GM23248 (cell line): ENCODE measurements at regions not wholly inside any gene's neighbourhood (a gene's known extent, or its start where the extent isn't known, plus 50 kb on each side); places are given as distances from the start of the nearest gene placed in this dataset.

Source experiments
- DNase-seq: peaks from one replicate; pipeline ENCODE4 v3.0.0-alpha.2; 2015
- H2AFZ ChIP-seq: fragments of 200-600 bp; sonication (generic); 2 replicates; pipeline ENCODE4 v1.6.1; 2016; ENCODE audit warnings: antibody characterized with exemption
- H3F3A ChIP-seq: fragments of 200-600 bp; sonication (generic); 2 replicates; pipeline ENCODE4 v1.6.1; 2016; ENCODE audit warnings: mild to moderate bottlenecking, antibody characterized with exemption, mixed run types; ENCODE audit not compliant: insufficient read depth
- H3K27ac ChIP-seq: fragments of 200-600 bp; sonication (generic); 2 replicates; pipeline ENCODE4 v1.5.1; 2016; ENCODE audit warnings: mild to moderate bottlenecking
- H3K27me3 ChIP-seq: fragments of 200-600 bp; sonication (generic); replicated peaks from 2 replicates; pipeline ENCODE4 v1.6.1; 2016; ENCODE audit warnings: mild to moderate bottlenecking; ENCODE audit not compliant: insufficient read depth
- H3K36me3 ChIP-seq: fragments of 200-600 bp; sonication (generic); 2 replicates; pipeline ENCODE4 v1.6.1; 2016; ENCODE audit warnings: low read depth, mild to moderate bottlenecking
- H3K4me1 ChIP-seq: fragments of 200-600 bp; sonication (generic); 2 replicates; pipeline ENCODE4 v1.6.1; 2016; ENCODE audit warnings: mild to moderate bottlenecking; ENCODE audit not compliant: insufficient read depth
- H3K4me2 ChIP-seq: fragments of 200-600 bp; sonication (generic); one replicate; pipeline ENCODE4 v1.6.1; 2016; ENCODE audit warnings: mild to moderate bottlenecking; ENCODE audit not compliant: unreplicated experiment
- H3K4me3 ChIP-seq: fragments of 200-600 bp; sonication (generic); 2 replicates; pipeline ENCODE4 v1.5.1; 2016; ENCODE audit warnings: mild to moderate bottlenecking
- H3K79me2 ChIP-seq: fragments of 200-600 bp; sonication (generic); 2 replicates; pipeline ENCODE4 v1.6.1; 2016; ENCODE audit warnings: mild to moderate bottlenecking; ENCODE audit not compliant: insufficient read depth
- H3K9ac ChIP-seq: fragments of 200-600 bp; sonication (generic); 2 replicates; pipeline ENCODE4 v1.6.1; 2016; ENCODE audit warnings: mild to moderate bottlenecking
- H3K9me2 ChIP-seq: fragments of 200-600 bp; sonication (generic); 2 replicates; pipeline ENCODE4 v1.6.1; 2016; ENCODE audit warnings: mixed run types, mild to moderate bottlenecking, moderate library complexity; ENCODE audit not compliant: insufficient read depth
- H3K9me3 ChIP-seq: fragments of 200-600 bp; sonication (generic); one replicate; pipeline ENCODE4 v1.6.1; 2017; ENCODE audit warnings: low read depth
- H4K20me1 ChIP-seq: fragments of 200-600 bp; sonication (generic); 2 replicates; pipeline ENCODE4 v1.6.0; 2016; ENCODE audit not compliant: insufficient read depth
- EZH2 ChIP-seq: fragments of 200-600 bp; sonication (generic); IDR thresholded peaks from 2 replicates; pipeline ENCODE4 v1.6.1; 2018; ENCODE audit warnings: antibody characterized with exemption, mild to moderate bottlenecking; ENCODE audit not compliant: insufficient read depth, poor library complexity, severe bottlenecking
- EZH2phosphoT487 ChIP-seq: fragments of 200-600 bp; sonication (generic); IDR thresholded peaks from 2 replicates; pipeline ENCODE4 v1.6.1; 2018; ENCODE audit warnings: antibody characterized with exemption, moderate library complexity, mild to moderate bottlenecking, low read depth; ENCODE audit not compliant: insufficient read depth
- WGBS, 2 experiments: methylation state at CpG; one replicate each; pipeline ENCODE4 v1.1.6; 2015 to 2017; ENCODE audit warnings: low lambda C conversion rate in 2 of 2, low coverage in 1 of 2; ENCODE audit errors: missing lambda C conversion rate in 2 of 2; 5-methylcytosine and 5-hydroxymethylcytosine counted together
- in situ Hi-C: fragments of 300-500 bp; cut with MboI; formaldehyde crosslinking; loops from 2 replicates; pipeline ENCODE4 v1.15.0; 2020

DNA sequence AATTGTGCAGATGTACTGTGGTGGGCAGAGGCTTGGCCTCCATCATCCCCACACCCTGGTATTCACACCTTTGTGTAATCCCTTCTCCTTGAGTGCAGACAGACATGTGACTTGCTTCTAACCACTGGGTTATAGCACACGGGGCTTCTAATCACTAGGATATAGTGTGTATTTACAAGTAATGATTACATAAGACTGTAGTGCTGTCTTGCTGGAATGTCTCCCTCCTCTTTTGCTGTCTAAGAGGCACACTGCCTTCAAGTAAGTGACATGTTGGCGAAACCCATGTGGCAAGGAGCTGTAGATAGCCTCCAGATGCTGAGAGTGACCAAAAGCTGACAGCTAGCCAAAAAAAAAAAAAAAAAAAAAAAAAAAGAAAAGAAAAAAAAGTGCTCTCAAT, 542.7 kb upstream of the MDFIC2 start:
- no peaks in the 10 kb centered on the region for H3K79me2 ChIP-seq
- H3K27ac ChIP-seq, result no peak overlapping the region
- in situ Hi-C loops, result no loop called here
- no peak overlapping the region for H3K4me3 ChIP-seq
- no peaks in the 10 kb centered on the region for H3K27me3 ChIP-seq
- H3K36me3 ChIP-seq, result no peaks in the 10 kb centered on the region
- H3K4me2 ChIP-seq, result no peak overlapping the region
- H3K9me2 ChIP-seq, result no peaks in the 10 kb centered on the region
- no peaks in the 10 kb centered on the region for H3K9me3 ChIP-seq
- TF ChIP-seq EZH2phosphoT487 (no peak), EZH2 (no peak)
- H3K4me1 ChIP-seq, result peaks cover 27% of the 10 kb centered on the region
- H3F3A ChIP-seq, result peaks cover 21% of the 10 kb centered on the region
- WGBS, 2 experiments, result 78 to 79% methylated on average over 2 of the region's 2 CpGs
- no peak overlapping the region for H2AFZ ChIP-seq
- no peaks in the 10 kb centered on the region for H4K20me1 ChIP-seq
- DNase-seq, result no peak
- no peak overlapping the region for H3K9ac ChIP-seq

DNA sequence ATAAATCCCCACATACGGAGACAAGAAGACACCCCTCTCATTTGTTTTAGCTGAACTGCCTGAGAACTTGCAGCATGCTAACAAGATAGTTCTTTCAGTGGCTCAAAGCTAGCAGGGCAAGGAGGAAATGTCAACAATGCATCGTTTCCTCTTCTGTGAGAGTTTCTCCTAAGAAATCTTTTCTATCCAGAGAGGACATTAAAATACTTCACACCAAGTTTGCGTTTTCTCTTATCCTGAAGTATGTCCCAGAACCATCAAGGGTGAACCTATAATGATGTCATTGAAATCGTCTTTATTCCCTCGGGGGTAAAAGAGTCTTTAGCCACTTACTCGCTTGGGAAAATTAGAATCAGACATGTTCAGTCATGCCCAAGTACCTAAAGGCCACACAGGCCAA, 541.7 kb upstream of the MDFIC2 start:
- no peak overlapping the region for H3K4me3 ChIP-seq
- H2AFZ ChIP-seq, result no peak overlapping the region
- no peaks in the 10 kb centered on the region for H3K9me3 ChIP-seq
- peaks cover 36% of the 10 kb centered on the region for H3K4me1 ChIP-seq
- 87 to 89% methylated on average over 6 of the region's 6 CpGs for WGBS, 2 experiments
- H3K9me2 ChIP-seq, result no peaks in the 10 kb centered on the region
- no peaks in the 10 kb centered on the region for H3K27me3 ChIP-seq
- no peak overlapping the region for H3K27ac ChIP-seq
- TF ChIP-seq EZH2 (no peak), EZH2phosphoT487 (no peak)
- H3K4me2 ChIP-seq, result no peak overlapping the region
- H3F3A ChIP-seq, result peaks cover 24% of the 10 kb centered on the region
- in situ Hi-C loops, result no loop called here
- no peak overlapping the region for H3K9ac ChIP-seq
- no peaks in the 10 kb centered on the region for H3K79me2 ChIP-seq
- H3K36me3 ChIP-seq, result no peaks in the 10 kb centered on the region
- no peaks in the 10 kb centered on the region for H4K20me1 ChIP-seq
- no peak for DNase-seq

DNA sequence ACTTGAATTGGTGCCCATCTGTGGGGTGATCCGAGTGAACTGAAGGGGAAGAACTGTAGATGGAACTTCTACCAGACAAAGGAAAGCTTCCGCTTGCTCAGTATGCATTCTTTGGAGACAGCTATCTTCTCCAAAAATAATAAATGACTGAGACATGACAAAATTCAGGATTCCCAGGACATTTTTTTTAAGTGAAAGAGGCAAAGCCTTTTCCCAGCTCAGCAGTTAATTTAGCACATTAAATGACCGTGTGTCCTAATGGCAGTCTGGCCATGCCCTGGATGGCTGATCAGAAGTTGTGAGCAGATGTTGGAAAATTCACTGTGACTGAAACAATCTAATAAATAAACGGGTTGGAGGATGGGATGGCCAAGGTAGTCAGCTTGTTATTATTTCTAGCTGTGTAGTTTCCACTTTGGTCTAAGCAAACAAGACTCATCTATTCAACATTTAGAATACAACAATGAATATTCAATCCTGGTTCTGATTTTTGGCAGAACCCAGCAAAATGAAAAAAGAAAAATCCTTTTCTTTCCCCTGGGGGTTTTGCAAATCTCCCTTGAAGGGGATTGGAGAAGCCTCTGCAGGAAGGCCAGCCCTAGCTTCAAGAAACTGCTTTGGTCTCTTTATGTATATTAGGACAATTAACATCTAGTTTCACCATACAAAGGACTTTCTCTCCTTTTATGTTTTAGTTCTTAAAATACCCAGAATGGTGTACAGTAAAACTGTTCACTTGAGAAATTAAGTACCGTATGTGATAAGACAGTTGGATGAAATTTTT, 540.9 kb upstream of the MDFIC2 start:
- no peak for TF ChIP-seq EZH2
- TF ChIP-seq EZH2phosphoT487, result no peak
- Histone ChIP-seq H3K27me3 (no peaks in the 10 kb centered on the region), H3K79me2 (no peaks in the 10 kb centered on the region), H3K9ac (no peak overlapping the region), H4K20me1 (no peaks in the 10 kb centered on the region), H3K9me2 (no peaks in the 10 kb centered on the region), H3K9me3 (no peaks in the 10 kb centered on the region), H3K4me2 (no peak overlapping the region), H3K4me1 (peaks cover 38% of the 10 kb centered on the region), H3K36me3 (no peaks in the 10 kb centered on the region), H3K27ac (no peak overlapping the region), H3F3A (peaks cover 24% of the 10 kb centered on the region), H3K4me3 (no peak overlapping the region), H2AFZ (peak overlapping the region; percentile 16; the same call in 1 of the 2 replicates)
- in situ Hi-C loops, result no loop called here
- no peak for DNase-seq
- 61 to 62% methylated on average over 5 of the region's 5 CpGs for WGBS, 2 experiments

DNA sequence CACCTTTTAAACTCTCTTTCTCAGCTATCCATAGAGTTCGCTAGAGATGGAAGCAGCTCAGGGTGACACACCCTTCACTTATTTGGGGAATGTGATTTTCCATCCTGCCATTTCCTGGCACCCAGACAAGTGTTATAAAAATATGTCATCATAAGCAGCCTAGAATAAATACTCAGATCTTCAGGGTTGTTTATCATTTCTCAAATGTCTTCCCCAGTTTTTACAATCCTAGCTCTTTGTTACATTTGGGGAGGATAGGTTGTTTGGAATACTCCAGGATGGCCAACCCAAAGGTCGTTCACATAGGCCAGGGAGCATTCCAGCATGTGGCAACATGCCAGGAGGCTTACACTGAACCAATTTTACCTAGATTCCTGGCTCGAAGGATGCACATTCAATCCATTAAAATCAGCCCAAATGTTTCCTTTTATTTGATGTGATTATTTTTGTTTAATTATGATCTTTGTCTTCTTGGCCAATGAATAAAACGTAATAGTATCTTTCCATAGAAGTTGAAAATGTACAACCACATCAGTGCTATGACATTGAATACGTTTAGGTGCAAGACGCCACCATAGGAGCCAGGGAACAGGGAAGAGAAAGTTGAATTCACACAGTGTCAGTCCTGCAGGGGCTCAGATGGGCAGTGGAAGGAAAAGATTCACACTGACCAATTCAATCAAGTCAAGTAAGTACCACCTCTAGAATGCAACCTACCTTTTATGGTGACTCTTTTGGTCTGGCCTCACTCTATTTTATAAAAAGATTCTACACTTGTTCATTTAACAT, 537.7 kb upstream of the MDFIC2 start:
- peaks cover 22% of the 10 kb centered on the region for H3K4me1 ChIP-seq
- H2AFZ ChIP-seq, result no peak overlapping the region
- H3K9me3 ChIP-seq, result no peaks in the 10 kb centered on the region
- 62 to 66% methylated on average over 6 of the region's 6 CpGs for WGBS, 2 experiments
- no peaks in the 10 kb centered on the region for H3K9me2 ChIP-seq
- peaks cover 8% of the 10 kb centered on the region; the same call in 1 of the 2 replicates for H3F3A ChIP-seq
- H3K79me2 ChIP-seq, result no peaks in the 10 kb centered on the region
- TF ChIP-seq EZH2phosphoT487 (no peak), EZH2 (no peak)
- in situ Hi-C loops, result no loop called here
- peak overlapping the region; percentile 41 for H3K4me2 ChIP-seq
- H3K27me3 ChIP-seq, result no peaks in the 10 kb centered on the region
- no peaks in the 10 kb centered on the region for H3K36me3 ChIP-seq
- peak overlapping the region; percentile 58 for H3K27ac ChIP-seq
- H3K9ac ChIP-seq, result no peak overlapping the region
- peak; percentile 86 for DNase-seq
- H3K4me3 ChIP-seq, result no peak overlapping the region
- H4K20me1 ChIP-seq, result no peaks in the 10 kb centered on the region
